ENCODE measurements at regions not wholly inside any gene's neighbourhood (a gene's known extent, or its start where the extent isn't known, plus 50 kb on each side); places are given as distances from the start of the nearest gene placed in this dataset.

DNA sequence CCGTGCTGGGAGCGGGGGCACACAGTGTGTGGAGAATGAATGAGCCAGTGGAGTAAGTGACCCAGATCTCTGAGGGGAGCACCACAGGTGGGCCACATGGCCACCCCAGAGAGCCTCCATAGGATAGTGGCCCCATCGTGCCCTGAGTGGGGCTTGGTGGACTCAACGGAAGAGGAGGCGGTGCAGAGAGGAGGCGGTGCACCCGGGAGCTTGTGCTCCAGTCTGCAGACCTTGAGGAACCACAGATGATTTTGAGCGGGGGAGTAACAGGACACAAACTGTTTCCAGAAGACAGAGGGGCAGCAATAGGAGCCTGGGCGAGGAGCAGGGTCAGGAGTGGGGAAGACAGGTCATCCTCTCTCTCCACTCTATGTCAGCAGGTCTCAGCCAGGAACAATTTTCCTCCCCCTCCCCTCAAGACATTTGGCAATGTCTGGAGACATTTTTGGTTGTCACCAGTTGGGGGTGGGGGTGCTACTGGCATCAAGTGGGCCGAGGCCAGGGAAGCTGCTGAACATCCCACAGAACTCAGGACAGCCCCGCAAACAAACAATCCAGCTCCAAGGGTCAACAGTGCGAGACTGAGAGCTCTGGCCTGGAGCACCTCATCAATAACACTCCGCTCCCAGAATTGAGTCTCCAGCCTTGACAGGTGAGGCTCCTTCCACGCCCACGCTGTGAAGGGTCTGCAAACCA, 182.2 kb downstream of the USP12 start:
- no peak for DNase-seq

- DNase-seq, result no peak
Observed at GRCh38 chr13:26988059-26988769, 183.4 kb downstream of the USP12 start.

DNA sequence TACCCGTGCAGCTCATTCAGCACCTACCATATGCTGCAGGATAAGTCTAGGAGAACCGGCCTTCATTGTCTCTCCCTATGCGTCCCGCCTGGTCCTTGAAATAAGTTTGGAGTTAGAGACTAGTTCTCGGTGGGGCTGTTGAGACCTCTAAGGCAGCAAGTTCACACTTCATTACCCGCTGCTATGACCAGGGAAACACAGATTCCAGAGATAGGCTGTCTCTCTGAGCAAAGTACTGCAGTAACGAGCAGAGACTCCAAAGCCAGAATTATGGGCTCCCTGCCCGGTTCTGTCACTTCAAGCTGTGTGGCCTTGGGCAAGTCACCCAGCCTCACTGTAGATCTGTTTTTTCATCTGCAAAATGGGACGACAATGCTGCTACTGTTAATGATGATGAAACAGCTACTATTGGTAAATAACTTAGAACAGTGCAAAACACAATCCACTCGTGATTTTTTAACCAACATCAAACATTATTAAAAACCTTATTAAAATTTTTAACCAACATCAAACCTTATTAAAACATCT, 184.1 kb downstream of the USP12 start:
- DNase-seq, result no peak

GRCh38 chr13:26985285-26985878, 186.2 kb downstream of the USP12 start:
- peak; percentile 68 for DNase-seq

- no peak for DNase-seq
Observed at GRCh38 chr13:26984337-26984736, 187.3 kb downstream of the USP12 start.

DNA sequence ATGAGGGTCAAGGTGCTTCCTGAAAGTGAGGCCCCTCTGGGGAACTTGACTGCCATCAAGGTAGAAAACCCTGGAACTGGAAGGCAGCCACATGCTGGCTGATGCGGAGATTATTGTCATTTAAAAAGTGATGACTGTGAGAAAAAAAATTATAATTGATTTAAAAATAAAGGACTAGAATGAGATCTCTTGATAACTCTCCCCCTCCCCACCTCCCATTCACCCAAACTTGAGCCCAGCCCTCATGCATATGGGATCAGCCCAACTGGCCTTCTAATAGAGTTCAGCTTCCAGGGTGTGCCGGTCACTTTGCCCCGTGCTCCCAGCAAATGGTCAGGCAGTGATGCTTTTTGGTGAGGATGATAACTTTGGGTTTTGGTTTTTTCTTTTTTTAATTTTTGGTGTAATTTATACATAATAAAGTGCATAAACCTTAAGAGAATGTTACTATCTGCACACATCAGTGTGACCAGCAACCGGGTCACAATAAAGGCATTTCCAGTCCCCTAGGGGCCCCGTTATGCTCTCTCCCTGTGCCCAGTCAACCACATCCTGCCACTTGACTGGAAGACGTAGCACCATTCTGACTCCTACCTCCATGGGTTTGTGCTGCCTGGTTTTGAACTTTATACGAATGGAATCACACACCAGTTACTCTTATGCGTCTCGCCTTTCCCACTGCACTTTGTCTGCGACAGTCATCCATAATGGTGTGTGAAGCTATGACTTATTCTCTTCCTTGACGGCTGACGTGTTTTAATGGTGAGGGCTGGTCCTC, 187.9 kb downstream of the USP12 start:
- no peak for DNase-seq

DNA sequence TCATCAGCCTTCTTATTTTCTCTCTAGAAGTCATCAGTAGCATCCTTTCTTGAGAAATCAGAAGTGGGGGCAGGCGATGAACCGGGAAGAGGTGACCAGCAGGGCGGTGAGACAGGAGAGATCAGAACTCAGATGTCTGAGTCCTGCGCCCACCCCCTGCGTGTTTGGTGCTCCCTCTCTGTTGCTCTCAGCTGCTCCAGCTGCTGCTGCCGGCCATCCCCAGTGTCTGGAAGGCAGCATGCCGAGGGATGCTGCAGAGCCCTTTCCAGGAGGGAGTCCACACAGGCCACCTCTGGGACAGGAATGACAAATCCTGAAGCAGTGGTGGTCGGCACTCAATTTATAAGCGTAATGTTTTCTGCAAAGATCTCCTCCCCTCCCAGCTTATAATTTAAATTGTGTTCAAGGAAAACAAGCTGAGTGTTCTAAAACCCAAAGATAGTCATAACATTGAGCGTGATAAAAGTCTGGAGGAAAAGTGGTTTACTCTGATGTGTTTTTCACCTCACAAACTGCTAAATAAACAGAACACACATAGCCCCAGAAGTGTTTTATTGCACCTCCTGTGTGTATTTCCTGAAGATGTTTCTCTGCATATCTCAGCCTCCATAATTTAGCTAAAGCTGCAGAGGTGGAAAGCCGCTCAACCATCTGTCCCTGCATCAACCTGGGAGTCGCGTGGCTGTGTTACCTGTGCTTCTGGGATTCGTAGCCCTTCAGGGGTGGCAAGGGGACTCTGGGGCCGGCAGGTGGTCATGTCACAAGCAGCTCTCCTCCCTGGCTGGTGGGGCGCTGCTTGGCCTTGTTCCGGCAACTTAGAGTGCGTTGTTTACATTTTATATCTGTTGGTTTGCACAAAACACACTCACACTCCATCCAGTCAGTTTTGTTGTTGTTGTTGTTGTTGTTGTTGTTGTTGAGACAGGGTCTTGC, 191.2 kb downstream of the USP12 start:
- no peak for DNase-seq

- DNase-seq, result no peak
Observed at GRCh38 chr13:26979334-26979733, 192.3 kb downstream of the USP12 start.

DNA sequence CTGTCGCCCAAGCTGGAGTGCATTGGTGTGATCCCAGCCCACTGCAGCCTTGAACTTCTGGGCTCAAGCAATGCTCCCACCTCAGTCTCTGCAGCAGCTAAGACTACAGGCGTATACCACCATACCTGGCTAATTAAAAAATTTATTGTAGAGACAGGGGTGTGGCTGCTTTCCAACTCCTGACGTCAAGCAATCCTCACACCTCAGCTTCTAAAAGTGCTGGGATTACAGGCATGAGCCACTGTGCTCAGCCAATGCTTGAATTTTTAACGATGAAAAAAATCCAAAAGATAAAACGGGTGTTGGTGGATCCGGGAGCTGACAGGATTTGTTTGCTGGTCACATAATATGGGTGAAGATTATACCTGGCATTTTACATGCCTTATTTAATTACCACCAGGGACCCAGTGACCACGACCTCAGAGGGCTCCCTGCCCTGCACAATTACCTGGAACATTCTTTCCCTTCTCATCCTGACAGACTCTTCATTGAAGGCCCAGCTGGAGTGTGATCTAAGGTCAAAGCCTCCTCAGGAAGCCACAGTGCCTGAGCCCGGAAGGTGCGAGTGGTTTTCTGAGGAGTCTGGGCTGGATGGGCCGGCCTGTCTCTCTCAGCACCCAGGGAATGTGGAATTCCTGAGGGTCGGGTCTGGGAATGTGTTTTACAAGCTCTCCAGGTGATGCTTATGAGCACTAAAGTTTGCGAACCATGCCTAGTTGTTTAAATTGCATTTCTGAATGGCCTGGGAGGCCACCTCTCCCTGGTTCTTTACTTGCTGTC, 193.3 kb downstream of the USP12 start:
- DNase-seq, result no peak

DNA sequence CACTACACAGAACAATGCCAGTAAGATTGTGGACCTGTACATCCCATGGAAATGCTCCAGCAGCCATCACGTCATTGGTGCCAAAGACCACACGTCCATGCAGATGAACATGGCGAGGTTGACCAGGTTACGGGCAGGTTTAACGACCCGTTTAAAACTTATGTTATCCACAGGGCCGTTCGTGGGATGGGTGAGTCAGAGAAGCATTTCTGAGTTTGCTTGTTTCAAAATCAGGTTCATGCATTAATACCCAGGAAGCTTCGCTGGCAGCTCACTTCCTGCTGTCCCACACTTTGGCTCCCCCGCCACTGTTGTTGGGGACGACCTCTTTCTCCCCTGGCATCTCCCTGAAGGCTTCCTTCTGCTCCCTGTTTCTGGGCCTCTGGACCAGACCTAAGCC, 194.1 kb downstream of the USP12 start:
- DNase-seq, result no peak

GRCh38 chr13:26976313-26976712, 195.3 kb downstream of the USP12 start:
- no peak for DNase-seq

- DNase-seq, result no peak
Observed at GRCh38 chr13:26973946-26974345, 197.7 kb downstream of the USP12 start.

DNA sequence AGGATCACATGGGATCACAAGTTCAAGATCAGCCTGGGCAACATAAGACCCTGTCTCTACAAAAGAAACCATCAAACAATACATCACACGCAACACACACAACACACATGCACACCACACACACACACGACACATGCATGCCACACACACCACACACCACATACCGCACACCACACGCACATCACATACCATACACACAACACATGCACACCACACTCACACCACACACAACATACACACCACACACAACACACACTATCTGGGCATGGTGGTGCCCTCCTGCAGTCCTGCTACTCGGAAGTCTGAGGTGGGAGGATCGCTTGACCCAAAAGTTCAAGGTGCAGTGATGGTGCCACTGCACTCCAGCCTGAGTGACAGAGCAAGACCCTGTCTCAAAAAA, 198.3 kb downstream of the USP12 start:
- DNase-seq, result no peak

DNA sequence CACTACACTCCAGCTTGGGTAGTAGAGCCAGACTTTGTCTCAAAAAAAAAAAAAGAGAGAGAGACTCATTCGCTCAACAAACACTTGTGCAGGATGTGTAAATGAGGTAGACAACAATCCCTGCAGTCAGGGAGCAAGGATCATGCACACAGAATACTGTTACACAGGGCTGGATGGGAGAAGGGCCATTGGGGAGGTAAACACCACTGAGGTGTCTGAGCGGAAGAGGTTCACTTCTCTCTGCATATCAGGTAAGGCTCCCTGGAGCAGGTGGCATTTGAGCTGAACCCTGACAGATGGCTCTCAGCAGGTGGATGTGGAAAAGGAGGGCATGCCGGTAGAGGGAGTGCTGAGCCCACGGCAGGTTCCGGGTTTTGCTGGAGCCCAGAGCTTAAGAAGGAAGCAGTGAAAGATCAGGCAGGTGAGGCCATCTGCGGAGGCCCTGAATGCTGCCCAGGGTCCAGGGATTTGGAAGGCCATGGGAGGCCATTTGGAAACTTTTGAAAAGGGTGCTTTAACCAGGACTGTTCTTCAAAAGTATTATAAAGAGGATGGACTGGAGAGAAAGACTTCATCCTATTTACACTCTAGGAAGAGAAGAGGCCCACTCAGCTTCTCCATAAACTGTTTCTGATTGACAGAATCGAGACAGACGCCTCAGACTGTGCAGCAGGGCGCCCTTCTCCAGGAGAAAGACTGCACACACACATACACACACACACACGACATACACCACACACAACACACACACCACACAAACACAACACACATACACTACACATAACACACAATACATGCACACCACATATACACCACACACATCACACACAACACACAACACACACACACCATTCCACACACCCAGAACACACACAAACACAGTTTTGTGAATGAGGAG, 199.4 kb downstream of the USP12 start:
- DNase-seq, result no peak

DNA sequence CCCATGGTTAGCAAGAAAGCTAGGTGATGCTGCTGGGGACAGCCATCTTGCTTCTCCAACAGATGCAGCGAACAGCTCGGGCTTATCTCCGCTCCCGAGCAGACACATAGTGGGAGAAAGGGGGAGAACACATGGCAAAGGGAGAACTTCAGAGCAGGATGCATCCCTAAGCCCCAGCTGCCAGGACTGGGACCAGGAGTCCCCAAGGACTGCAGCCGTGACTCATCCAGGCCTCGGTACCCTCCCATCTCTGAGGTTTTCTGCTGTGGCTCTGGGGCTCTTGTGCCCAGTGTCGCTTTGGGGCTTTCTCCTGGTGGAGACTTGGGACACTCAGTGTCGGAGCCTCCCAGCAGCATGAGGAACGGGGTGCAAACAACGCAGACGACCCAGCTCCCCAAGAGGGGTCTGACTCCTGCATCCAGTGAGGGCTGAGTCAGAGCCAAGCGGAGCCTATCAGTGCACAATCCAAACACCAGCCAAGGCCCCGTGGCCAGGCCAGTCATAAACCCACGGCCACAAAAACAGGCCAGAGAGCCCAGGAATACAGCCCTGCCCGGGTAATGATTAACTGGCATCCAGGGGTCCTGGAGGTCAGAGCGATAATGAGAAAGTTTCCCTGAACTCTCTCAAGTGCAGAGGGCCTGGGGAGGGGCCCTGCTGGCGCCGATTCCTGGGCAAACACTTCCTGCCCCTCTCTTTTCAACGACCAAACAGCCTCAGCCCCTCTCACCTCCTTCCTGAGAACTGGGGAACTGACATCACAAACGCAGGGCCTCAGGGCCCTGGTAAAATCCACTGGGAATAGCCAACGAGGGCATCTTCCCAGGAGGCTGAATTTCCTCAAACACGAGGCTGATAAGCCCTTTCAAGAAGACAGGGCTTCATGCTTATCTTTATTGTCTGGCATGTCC, 202.9 kb downstream of the USP12 start:
- no peak for DNase-seq

- peak; percentile 77 for DNase-seq
Observed at GRCh38 chr13:26967119-26968038, 204.2 kb downstream of the USP12 start.

- no peak for DNase-seq
Observed at GRCh38 chr13:26966701-26967080, 204.9 kb downstream of the USP12 start.
